Right cardiac atrium (tissue), 5 donors: ENCODE measurements at regions not wholly inside any gene's neighbourhood (a gene's known extent, or its start where the extent isn't known, plus 50 kb on each side); places are given as distances from the start of the nearest gene placed in this dataset.
A peak's percentile ranks its signal among the peaks of the same experiment; 100 is the strongest.
"Not testable (repeated sequence)": the region's sequence is repeated elsewhere in the genome, so short reads cannot be mapped to it uniquely, and the experiment has no call there.

Source experiments
- ATAC-seq, 2 donors: fragments of 200-7000 bp; cut with Tn5 transposase; one replicate each; pipeline versions ENCODE4 v1.8.0 to v1.9.1; 2020; ENCODE audit warnings: moderate library complexity in 2 of 2, mild to moderate bottlenecking in 1 of 2
- DNase-seq, 3 donors: peaks; one replicate each; pipeline ENCODE4 v3.0.0-alpha.2; 2020
- H3K27ac ChIP-seq: one replicate; pipeline ENCODE4 v1.5.1; 2013; ENCODE audit warnings: mild to moderate bottlenecking, low read length, control low read depth, moderate library complexity
- H3K27me3 ChIP-seq: one replicate; pipeline ENCODE4 v1.6.1; 2013; ENCODE audit not compliant: control insufficient read depth, insufficient read depth
- H3K4me1 ChIP-seq: one replicate; pipeline ENCODE4 v1.6.1; 2013; ENCODE audit warnings: low read length; ENCODE audit not compliant: control insufficient read depth, insufficient read depth
- H3K4me3 ChIP-seq: one replicate; pipeline ENCODE4 v1.5.1; 2013; ENCODE audit warnings: low read length, control low read depth
- H3K9me3 ChIP-seq: one replicate; pipeline ENCODE4 v1.6.1; 2013; ENCODE audit warnings: low read length; ENCODE audit not compliant: control insufficient read depth
- WGBS: extraction: QIAGEN DNeasy Blood & Tissue Kit; methylation state at CpG from one replicate; pipeline ENCODE4 v1.1.7; 2013; 5-methylcytosine and 5-hydroxymethylcytosine counted together
- intact Hi-C, 4 donors: fragments of 100-400 bp; cut with DNase I; formaldehyde crosslinking; loops; one replicate each; pipeline versions ENCODE4 v1.11.0 to v1.14.0; 2022 to 2023
- donor health status: healthy with polysubstance abuse.
- donor health status: DM: no; HTN: yes; CAD: no.
- donor health status: DM: no; HTN: no; CAD: no.
- donor health status: DM: no; HTN: yes; CAD: no; lungs with severe emphysema.
- donor health status: DM: yes; HTN: yes; CAD: no.

DNA sequence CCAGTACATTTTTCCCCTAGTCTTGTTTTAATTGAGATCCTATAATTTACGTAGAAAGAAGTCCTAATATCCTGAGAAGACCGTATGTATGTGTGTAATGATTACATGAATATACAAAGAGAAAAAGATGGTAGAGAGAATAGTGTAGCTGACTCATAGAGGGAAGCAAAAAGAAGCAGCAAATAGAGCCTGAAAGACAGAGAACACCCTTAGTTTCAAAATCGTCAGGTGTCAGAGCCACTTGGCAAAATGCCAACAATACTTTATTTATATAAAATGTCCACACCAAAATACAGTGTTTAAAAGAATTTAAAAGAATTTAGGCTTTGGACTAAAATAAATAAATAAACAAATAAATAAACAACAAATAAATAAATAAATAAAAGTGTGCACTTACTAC lies 1414.1 kb upstream of the EYS start:
- 88% methylated on average over 3 of the region's 3 CpGs for WGBS
- no peak for DNase-seq
- no peak for ATAC-seq
- Histone ChIP-seq H3K27me3 (no peaks in the 10 kb centered on the region), H3K4me1 (no peaks in the 10 kb centered on the region), H3K27ac (no peak overlapping the region), H3K4me3 (no peak overlapping the region), H3K9me3 (no peaks in the 10 kb centered on the region)
- intact Hi-C loops = no loop called here

DNA sequence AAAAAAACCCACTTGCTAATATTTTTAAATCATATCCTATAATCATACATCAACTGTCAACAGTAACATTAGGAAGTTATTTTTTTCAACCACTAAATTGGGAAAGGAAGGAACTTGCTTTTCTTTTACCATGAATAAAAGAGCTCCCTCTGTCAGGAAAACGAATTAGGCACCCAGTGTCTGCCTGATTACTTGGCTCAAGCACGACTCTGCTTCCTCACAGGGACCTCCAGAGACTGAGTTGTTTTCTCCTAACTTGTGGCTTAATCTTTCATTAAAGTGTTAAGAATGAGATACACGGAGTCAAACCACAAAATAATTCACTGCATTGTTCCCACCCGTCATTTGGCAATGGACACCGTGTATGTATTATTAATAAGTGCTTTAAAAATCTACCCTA lies 1405.1 kb upstream of the EYS start:
- Histone ChIP-seq H3K27ac (no peak overlapping the region), H3K4me3 (no peak overlapping the region), H3K27me3 (no peaks in the 10 kb centered on the region), H3K9me3 (no peaks in the 10 kb centered on the region), H3K4me1 (no peaks in the 10 kb centered on the region)
- ATAC-seq (no peak), DNase-seq (no peak)
- 16% methylated on average over 5 of the region's 5 CpGs for WGBS
- intact Hi-C loops = no loop called here

DNA sequence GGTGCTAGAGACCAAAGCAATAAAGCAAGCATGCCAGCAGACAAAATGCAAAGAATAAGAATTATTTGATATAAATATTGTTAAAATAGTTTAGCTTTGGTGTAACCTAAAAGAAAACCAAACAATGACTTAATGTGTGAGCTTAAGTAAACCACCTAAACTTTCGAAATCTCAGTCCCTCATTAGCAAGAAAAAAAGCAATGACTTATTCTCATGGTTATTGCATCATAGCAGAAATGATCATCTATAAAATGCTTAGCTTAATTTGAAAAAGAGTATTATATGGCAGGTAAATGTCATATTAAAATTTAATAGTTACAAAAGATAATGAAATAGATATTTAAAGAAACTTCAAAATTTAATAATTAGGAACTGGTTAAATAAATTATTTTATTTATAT lies 1395.7 kb upstream of the EYS start:
- no peaks in the 10 kb centered on the region for H3K4me1 ChIP-seq
- no peaks in the 10 kb centered on the region for H3K27me3 ChIP-seq
- 64% methylated on average over 1 of the region's 1 CpG for WGBS
- DNase-seq = no peak
- no peak overlapping the region for H3K27ac ChIP-seq
- H3K9me3 ChIP-seq = no peaks in the 10 kb centered on the region
- ATAC-seq = no peak
- no peak overlapping the region for H3K4me3 ChIP-seq
- intact Hi-C loops = no loop called here

DNA sequence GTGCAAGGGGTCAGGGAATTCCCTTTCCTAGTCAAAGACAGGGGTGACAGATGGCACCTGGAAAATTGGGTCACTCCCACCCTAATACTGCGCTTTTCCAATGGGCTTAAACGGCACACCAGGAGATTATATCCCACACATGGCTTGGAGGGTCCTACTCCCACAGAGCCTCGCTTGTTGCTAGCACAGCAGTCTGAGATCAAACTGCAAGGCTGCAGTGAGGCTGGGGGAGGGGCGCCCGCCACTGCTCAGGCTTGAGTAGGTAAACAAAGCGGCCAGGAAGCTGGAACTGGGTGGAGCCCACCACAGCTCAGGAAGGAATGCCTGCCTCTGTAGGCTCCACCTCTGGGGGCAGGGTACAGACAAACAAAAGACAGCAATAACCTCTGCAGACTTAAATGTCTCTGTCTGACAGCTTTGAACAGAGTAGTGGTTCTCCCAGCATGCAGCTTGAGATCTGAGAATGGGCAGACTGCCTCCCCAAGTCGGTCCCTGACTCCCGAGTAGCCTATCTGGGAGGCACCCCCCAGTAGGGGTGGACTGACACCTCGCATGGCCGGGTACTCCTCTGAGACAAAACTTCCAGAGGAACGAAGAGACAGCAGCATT lies 1388.7 kb upstream of the EYS start:
- H3K4me3 ChIP-seq, H3K27me3 ChIP-seq, intact Hi-C loops, H3K4me1 ChIP-seq, H3K27ac ChIP-seq, ATAC-seq, H3K9me3 ChIP-seq: not testable (repeated sequence)
- WGBS = 84% methylated on average over 10 of the region's 11 CpGs
- peak in 2 of 3 donors; percentile 19 to 39 for DNase-seq

DNA sequence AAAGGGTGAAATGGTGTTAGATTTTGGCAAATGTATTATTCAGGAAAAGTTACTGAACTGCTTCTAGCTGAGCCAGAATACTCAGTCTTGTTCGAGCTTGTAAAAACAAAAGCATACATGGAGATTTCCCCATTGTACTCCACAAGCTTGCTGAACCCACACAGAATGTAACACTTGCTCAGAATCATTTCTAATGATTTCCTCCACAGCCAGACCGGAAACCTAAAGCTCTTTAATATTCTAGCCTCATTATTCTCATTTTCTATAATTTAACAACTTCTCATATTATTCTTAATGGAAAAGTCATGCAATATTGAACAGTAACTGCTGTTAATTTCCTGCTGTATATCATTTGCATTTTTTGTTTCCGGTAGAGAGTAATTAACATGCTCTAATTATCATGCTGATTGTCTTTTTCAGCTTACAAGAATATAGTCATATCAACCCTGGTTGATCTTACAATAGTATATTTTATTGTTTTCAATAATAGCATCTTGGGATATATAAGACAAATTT lies 1387.5 kb upstream of the EYS start:
- no peaks in the 10 kb centered on the region for H3K4me1 ChIP-seq
- intact Hi-C loops = no loop called here
- ATAC-seq (no peak), DNase-seq (no peak)
- H3K27me3 ChIP-seq = no peaks in the 10 kb centered on the region
- no peak overlapping the region for H3K27ac ChIP-seq
- WGBS = 53% methylated on average over 3 of the region's 3 CpGs
- H3K9me3 ChIP-seq = no peaks in the 10 kb centered on the region
- H3K4me3 ChIP-seq = no peak overlapping the region

DNA sequence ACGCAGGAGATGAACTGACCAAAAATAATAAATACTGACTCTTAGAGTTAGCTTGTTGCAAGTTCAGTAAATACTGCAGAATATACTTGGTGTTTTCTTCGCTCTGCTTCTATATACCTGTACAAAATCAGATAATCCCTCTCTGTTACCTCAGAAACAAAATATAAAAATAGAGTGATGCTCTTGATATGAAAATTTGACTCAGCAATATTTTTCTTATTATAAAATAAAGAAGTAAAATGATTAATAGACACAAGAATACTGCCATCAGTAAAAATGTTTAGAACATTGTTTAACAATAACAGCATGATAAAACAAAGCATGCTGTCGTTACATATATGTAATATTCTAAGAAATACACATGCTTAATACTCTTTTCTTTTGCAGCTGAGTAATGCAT lies 1366.9 kb upstream of the EYS start:
- WGBS = 68% methylated on average over 3 of the region's 3 CpGs
- H3K4me1 ChIP-seq = no peaks in the 10 kb centered on the region

DNA sequence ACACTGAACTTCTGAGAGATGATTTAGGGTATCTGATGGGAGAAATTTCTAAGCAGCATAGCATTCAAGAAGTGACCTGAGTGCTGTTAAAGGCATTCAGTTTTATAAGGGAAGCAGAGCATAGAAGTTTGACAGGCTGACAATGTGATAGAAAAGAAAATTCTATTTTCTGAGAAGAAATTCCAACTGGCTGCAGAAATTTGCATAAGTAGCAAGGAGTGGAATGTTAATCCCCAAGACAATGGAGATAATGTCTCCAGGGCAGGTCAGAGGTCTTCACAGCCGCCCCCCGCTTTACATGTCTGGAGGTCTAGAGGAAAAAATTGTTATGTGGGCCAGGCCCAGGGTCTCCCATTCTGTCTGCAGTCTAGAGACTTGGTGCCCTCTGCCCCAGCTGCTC lies 1361.8 kb upstream of the EYS start:
- WGBS = 93% methylated on average over 2 of the region's 2 CpGs
- Histone ChIP-seq H3K27ac (no peak overlapping the region), H3K9me3 (no peaks in the 10 kb centered on the region), H3K4me3 (no peak overlapping the region), H3K27me3 (no peaks in the 10 kb centered on the region), H3K4me1 (no peaks in the 10 kb centered on the region)
- intact Hi-C loops = no loop called here
- no peak for DNase-seq
- ATAC-seq = no peak

More for the DNA sequence above, 1366.9 kb upstream of the EYS start:
- ATAC-seq = no peak
- intact Hi-C loops = no loop called here
- no peak for DNase-seq
- H3K4me3 ChIP-seq = no peak overlapping the region
- H3K27me3 ChIP-seq = no peaks in the 10 kb centered on the region
- H3K9me3 ChIP-seq = no peaks in the 10 kb centered on the region
- H3K27ac ChIP-seq = no peak overlapping the region

DNA sequence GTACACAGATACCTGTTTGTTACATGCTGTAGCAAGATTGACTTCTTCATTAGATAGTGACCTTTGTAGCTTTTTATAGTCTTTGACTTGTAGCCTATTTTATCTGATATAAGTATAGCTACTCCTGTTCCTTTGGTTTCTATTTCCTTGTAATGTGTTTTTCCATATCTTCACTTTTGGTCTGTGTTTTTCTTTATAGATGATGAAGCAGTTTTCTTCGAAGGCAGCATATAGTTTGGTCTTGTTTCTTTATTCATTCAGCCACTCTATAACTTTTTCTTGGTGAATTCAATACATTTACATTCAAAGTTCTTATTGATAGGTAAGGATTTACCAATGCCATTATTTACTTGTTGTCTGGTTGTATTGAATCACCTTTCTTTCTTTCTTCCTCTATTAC lies 1357.3 kb upstream of the EYS start:
- H3K27me3 ChIP-seq = no peaks in the 10 kb centered on the region
- intact Hi-C loops = no loop called here
- H3K9me3 ChIP-seq = no peaks in the 10 kb centered on the region
- H3K4me1 ChIP-seq = no peaks in the 10 kb centered on the region
- 77% methylated on average over 1 of the region's 1 CpG for whole genome bisulfite sequencing
- ATAC-seq = no peak
- DNase-seq = no peak
- H3K27ac ChIP-seq = no peak overlapping the region
- H3K4me3 ChIP-seq = no peak overlapping the region

DNA sequence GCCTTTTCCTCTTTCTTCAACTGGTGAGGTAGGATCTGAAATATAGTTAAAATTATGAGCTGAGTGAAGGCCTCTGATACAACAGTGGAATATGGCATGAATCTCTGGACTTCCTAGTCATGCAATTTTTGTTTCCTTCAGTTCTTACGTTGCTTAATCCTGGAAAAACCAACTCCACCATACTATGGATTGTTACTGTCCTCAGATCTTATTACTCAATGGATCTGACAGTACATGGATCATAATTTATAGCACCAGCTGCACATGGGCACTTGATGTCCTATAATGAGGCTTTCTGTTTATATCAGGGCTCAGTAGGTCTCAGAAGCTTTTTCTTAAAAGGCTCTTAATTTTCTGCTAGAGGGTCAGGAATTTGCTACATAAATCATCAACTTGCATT lies 1341.0 kb upstream of the EYS start:
- DNase-seq (no peak), ATAC-seq (no peak)
- H3K27ac ChIP-seq = no peak overlapping the region
- no peaks in the 10 kb centered on the region for H3K27me3 ChIP-seq
- H3K4me3 ChIP-seq = no peak overlapping the region
- intact Hi-C loops = no loop called here
- no peaks in the 10 kb centered on the region for H3K9me3 ChIP-seq
- WGBS = 52% methylated on average over 1 of the region's 1 CpG
- no peaks in the 10 kb centered on the region for H3K4me1 ChIP-seq

DNA sequence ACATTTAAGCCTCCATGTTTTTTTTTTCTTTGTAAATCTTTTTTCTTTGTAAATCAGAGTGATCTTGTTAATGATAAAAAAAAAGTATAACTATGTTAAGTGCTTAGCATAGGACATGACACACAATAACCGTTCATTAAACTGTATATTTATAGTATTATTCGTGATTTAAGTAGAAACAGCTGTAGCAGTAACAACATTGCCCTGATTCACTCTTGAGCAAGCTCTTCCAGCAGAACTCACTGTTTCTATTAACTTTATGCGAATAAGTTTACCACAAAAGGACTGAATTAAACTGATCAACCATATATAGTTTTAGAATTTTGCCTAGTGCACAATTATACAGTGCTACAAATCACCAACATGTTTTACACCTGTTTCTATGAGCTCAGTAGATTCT lies 1338.0 kb upstream of the EYS start:
- H3K27ac ChIP-seq = no peak overlapping the region
- no peaks in the 10 kb centered on the region for H3K4me1 ChIP-seq
- H3K4me3 ChIP-seq = no peak overlapping the region
- no peaks in the 10 kb centered on the region for H3K9me3 ChIP-seq
- DNase-seq (no peak), ATAC-seq (no peak)
- no peaks in the 10 kb centered on the region for H3K27me3 ChIP-seq
- 69% methylated on average over 3 of the region's 3 CpGs for WGBS
- intact Hi-C loops = no loop called here

DNA sequence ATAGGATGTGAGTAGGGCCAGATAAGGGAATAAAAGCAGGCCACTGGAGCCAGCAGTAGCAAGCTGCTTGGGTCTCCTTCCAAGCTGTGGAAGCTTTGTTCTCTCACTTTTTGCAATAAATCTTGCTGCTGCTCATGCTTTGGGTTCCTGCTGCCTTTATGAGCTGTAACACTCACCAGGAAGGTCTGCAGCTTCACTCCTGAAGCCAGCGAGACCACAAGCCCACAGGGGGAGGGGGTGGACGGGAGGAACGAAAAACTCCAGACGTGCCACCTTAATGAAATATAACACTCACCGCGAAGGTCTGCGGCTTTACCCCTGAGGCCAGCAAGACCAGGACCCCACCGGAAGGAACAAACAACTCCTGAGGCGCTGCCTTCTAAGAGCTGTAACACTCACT lies 1324.4 kb upstream of the EYS start:
- Histone ChIP-seq H3K9me3 (no peaks in the 10 kb centered on the region), H3K4me1 (no peaks in the 10 kb centered on the region), H3K4me3 (no peak overlapping the region), H3K27me3 (no peaks in the 10 kb centered on the region), H3K27ac (no peak overlapping the region)
- DNase-seq (no peak), ATAC-seq (no peak)
- intact Hi-C loops = no loop called here
- WGBS = 93% methylated on average over 9 of the region's 9 CpGs

DNA sequence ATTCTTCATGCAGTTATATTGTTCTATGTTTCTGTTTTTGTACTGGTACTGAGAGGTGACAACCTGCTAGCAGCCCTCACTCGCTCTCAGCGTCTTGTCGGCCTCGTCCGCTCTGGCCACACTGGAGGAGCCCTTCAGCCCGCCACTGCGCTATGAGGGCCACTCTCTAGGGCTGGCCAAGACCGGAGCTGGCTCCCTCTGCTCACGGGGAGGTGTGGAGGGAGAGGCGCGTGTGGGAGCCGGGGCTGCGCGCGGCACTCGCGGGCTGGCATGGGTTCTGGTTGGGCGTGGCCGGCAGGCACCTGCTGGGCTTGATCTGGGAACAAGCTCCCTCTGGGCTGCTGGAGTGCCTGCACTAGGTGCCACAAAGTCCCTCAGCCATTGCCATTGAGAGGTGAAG lies 1323.8 kb upstream of the EYS start:
- Histone ChIP-seq H3K4me3 (no peak overlapping the region), H3K4me1 (no peaks in the 10 kb centered on the region), H3K27ac (no peak overlapping the region), H3K9me3 (no peaks in the 10 kb centered on the region), H3K27me3 (no peaks in the 10 kb centered on the region)
- WGBS = 96% methylated on average over 19 of the region's 19 CpGs
- intact Hi-C loops = no loop called here
- no peak for ATAC-seq
- peak in 2 of 3 donors; percentile 35 to 49 for DNase-seq
